ENCODE measurements at regions not wholly inside any gene's neighbourhood (a gene's known extent, or its start where the extent isn't known, plus 50 kb on each side); places are given as distances from the start of the nearest gene placed in this dataset.

DNA sequence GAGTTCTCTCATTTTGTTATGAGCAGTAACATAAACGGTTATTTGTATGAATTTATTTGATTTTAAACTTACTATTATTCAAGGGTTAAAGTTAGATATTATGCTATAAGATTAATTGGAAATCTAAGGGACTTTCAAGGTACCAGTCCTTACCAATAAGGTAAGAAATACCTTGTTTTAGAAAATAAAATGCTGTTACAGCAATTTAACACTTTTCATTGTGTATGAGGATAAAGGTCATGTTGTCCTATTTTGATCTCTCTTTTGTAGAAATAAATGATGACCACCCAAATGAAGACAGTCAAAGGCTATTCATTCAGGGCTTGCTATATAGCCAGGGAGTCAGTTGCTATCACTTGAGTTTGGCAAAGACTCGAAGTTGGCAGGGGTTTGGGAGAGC lies 1185.9 kb upstream of the GOT2 start:
- TF ChIP-seq, protein P1, sequence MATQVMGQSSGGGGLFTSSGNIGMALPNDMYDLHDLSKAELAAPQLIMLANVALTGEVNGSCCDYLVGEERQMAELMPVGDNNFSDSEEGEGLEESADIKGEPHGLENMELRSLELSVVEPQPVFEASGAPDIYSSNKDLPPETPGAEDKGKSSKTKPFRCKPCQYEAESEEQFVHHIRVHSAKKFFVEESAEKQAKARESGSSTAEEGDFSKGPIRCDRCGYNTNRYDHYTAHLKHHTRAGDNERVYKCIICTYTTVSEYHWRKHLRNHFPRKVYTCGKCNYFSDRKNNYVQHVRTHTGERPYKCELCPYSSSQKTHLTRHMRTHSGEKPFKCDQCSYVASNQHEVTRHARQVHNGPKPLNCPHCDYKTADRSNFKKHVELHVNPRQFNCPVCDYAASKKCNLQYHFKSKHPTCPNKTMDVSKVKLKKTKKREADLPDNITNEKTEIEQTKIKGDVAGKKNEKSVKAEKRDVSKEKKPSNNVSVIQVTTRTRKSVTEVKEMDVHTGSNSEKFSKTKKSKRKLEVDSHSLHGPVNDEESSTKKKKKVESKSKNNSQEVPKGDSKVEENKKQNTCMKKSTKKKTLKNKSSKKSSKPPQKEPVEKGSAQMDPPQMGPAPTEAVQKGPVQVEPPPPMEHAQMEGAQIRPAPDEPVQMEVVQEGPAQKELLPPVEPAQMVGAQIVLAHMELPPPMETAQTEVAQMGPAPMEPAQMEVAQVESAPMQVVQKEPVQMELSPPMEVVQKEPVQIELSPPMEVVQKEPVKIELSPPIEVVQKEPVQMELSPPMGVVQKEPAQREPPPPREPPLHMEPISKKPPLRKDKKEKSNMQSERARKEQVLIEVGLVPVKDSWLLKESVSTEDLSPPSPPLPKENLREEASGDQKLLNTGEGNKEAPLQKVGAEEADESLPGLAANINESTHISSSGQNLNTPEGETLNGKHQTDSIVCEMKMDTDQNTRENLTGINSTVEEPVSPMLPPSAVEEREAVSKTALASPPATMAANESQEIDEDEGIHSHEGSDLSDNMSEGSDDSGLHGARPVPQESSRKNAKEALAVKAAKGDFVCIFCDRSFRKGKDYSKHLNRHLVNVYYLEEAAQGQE (IDR thresholded peaks at IDR 0.05; ENCODE audit: unreplicated experiment): no peak
- TF ChIP-seq, protein P2, sequence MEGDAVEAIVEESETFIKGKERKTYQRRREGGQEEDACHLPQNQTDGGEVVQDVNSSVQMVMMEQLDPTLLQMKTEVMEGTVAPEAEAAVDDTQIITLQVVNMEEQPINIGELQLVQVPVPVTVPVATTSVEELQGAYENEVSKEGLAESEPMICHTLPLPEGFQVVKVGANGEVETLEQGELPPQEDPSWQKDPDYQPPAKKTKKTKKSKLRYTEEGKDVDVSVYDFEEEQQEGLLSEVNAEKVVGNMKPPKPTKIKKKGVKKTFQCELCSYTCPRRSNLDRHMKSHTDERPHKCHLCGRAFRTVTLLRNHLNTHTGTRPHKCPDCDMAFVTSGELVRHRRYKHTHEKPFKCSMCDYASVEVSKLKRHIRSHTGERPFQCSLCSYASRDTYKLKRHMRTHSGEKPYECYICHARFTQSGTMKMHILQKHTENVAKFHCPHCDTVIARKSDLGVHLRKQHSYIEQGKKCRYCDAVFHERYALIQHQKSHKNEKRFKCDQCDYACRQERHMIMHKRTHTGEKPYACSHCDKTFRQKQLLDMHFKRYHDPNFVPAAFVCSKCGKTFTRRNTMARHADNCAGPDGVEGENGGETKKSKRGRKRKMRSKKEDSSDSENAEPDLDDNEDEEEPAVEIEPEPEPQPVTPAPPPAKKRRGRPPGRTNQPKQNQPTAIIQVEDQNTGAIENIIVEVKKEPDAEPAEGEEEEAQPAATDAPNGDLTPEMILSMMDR (conservative IDR thresholded peaks at IDR 0.05; ENCODE audit: low read depth in 2 of 2): no peak
- TF ChIP-seq NANOG (IDR thresholded peaks at IDR 0.05; ENCODE audit: borderline replicate concordance) (no peak), EZH2phosphoT487 (IDR thresholded peaks at IDR 0.05; ENCODE audit: unreplicated experiment) (no peak)
